B cell (primary cell): ENCODE measurements at regions not wholly inside any gene's neighbourhood (a gene's known extent, or its start where the extent isn't known, plus 50 kb on each side); places are given as distances from the start of the nearest gene placed in this dataset.

ENCODE experiments used
- ATAC-seq: fragments of 200-7000 bp; cut with Tn5 transposase; one replicate; pipeline ENCODE4 v1.10.0; 2021; ENCODE audit warnings: low read depth, mild to moderate bottlenecking, moderate number of reproducible peaks, moderate library complexity
- CTCF ChIA-PET: fragments of 350-600 bp; sonication (Branson Sonifier 250); formaldehyde crosslinking; loops from one replicate; lab custom pipeline; 2021; ENCODE audit warnings: antibody characterized with exemption, inconsistent platforms; lab: Charles Lee
- POLR2A ChIA-PET: fragments of 350-600 bp; sonication (Branson Sonifier 250); formaldehyde crosslinking; loops from one replicate; lab custom pipeline; 2021; ENCODE audit warnings: antibody characterized with exemption; lab: Charles Lee
- DNase-seq: peaks from one replicate; pipeline ENCODE4 v3.0.0; 2013
- H2AFZ ChIP-seq: 2 replicates; pipeline ENCODE4 v1.6.1; 2012; ENCODE audit warnings: mild to moderate bottlenecking, low read depth, low read length; ENCODE audit not compliant: insufficient read depth, poor library complexity, severe bottlenecking
- H3K27ac ChIP-seq, 2 donors: 1 replicate in 1 of 2; 2 replicates in 1 of 2; pipeline ENCODE4 v1.5.1; 2012 to 2013; ENCODE audit warnings: low read length in 2 of 2, mild to moderate bottlenecking in 2 of 2, moderate library complexity in 1 of 2
- H3K27me3 ChIP-seq, 4 experiments: fragments of 200-600 bp in 1 of 4; sonication (generic) in 1 of 4; replicated peaks in 1 of 4; 1 replicate in 2 of 4; 2 replicates in 2 of 4; pipeline versions ENCODE4 v1.6.1 to v1.7.0; 2013 to 2016; ENCODE audit warnings: low read length in 3 of 4, mild to moderate bottlenecking in 2 of 4, mixed read lengths in 1 of 4, moderate library complexity in 1 of 4; ENCODE audit not compliant: insufficient read depth in 4 of 4, control insufficient read depth in 3 of 4; ENCODE audit errors: control extremely low read depth in 1 of 4
- H3K36me3 ChIP-seq, 2 experiments: replicated peaks in 1 of 2; 1 replicate in 1 of 2; 2 replicates in 1 of 2; pipeline versions ENCODE4 v1.6.1 to v1.7.1; 2013; ENCODE audit warnings: low read length in 1 of 2; ENCODE audit not compliant: insufficient read depth in 2 of 2, control insufficient read depth in 1 of 2; ENCODE audit errors: control extremely low read depth in 1 of 2, extremely low read depth in 1 of 2
- H3K4me1 ChIP-seq, 2 donors: fragments of 200-600 bp in 1 of 2; sonication (generic) in 1 of 2; 1 replicate in 1 of 2; 2 replicates in 1 of 2; pipeline versions ENCODE4 v1.5.1 to v1.6.1; 2013 to 2017; ENCODE audit warnings: low read length in 2 of 2; ENCODE audit not compliant: control insufficient read depth in 2 of 2, insufficient read depth in 2 of 2
- H3K4me2 ChIP-seq: replicated peaks from 2 replicates; pipeline ENCODE3; 2012; ENCODE audit warnings: mild to moderate bottlenecking, low read depth, low read length; ENCODE audit not compliant: poor library complexity, severe bottlenecking
- H3K4me3 ChIP-seq, 5 experiments: fragments of 200-600 bp in 1 of 5; sonication (generic) in 1 of 5; 1 replicate in 3 of 5; 2 replicates in 2 of 5; pipeline versions ENCODE4 v1.5.1 to v1.7.0; 2011 to 2016; ENCODE audit warnings: low read length in 4 of 5, mild to moderate bottlenecking in 4 of 5, low read depth in 2 of 5, control low read depth in 1 of 5, moderate library complexity in 1 of 5; ENCODE audit not compliant: insufficient read depth in 1 of 5; ENCODE audit errors: control extremely low read depth in 1 of 5, extremely low read depth in 1 of 5
- H3K79me2 ChIP-seq: fragments of 200-600 bp; sonication (generic); one replicate; pipeline ENCODE4 v1.6.0; 2016; ENCODE audit warnings: low read length; ENCODE audit not compliant: control insufficient read depth, insufficient read depth
- H3K9ac ChIP-seq: fragments of 200-600 bp; sonication (generic); 2 replicates; pipeline ENCODE4 v1.6.1; 2017; ENCODE audit warnings: mild to moderate bottlenecking, low read length, moderate library complexity
- H3K9me3 ChIP-seq, 3 donors: one replicate each; pipeline versions ENCODE4 v1.6.1 to v1.7.1; 2013; ENCODE audit warnings: low read length in 2 of 3; ENCODE audit not compliant: control insufficient read depth in 2 of 3, insufficient read depth in 1 of 3; ENCODE audit errors: control extremely low read depth in 1 of 3
- H4K20me1 ChIP-seq: 2 replicates; pipeline ENCODE4 v1.6.0; 2012; ENCODE audit warnings: mild to moderate bottlenecking, low read length; ENCODE audit not compliant: insufficient read depth, control insufficient read depth, poor library complexity, severe bottlenecking
- H3K27ac Mint-ChIP-seq: one replicate; pipeline ENCODE4 v1.8.0; 2021; ENCODE audit warnings: mixed read lengths
- H3K27me3 Mint-ChIP-seq: one replicate; pipeline ENCODE4 v1.8.0; 2021; ENCODE audit warnings: mixed read lengths
- H3K4me1 Mint-ChIP-seq: one replicate; pipeline ENCODE4 v1.8.0; 2021; ENCODE audit warnings: mixed read lengths
- H3K4me3 Mint-ChIP-seq: one replicate; pipeline ENCODE4 v1.8.0; 2021; ENCODE audit warnings: mixed read lengths
- H3K9me3 Mint-ChIP-seq: one replicate; pipeline ENCODE4 v1.8.0; 2022; ENCODE audit warnings: mixed read lengths; ENCODE audit not compliant: insufficient read depth
- EZH2 ChIP-seq: IDR thresholded peaks from 2 replicates; pipeline ENCODE4 v1.6.1; 2012; ENCODE audit warnings: borderline replicate concordance, low read depth, mild to moderate bottlenecking, moderate library complexity, low read length; ENCODE audit not compliant: insufficient read depth, poor library complexity, severe bottlenecking
- WGBS: methylation state at CpG from one replicate; pipeline ENCODE4 v1.1.5; 2013; ENCODE audit warnings: missing lambda C conversion rate; ENCODE audit not compliant: insufficient coverage; 5-methylcytosine and 5-hydroxymethylcytosine counted together
- intact Hi-C: fragments of 100-400 bp; cut with micrococcal nuclease; formaldehyde crosslinking; loops from one replicate; pipeline ENCODE4 v1.10.0; 2022
- TF ChIP-seq, protein P1 (sequence below): fragments of 200-600 bp; IDR thresholded peaks from one replicate; pipeline ENCODE4 v1.8.0; 2022; ENCODE audit warnings: antibody characterized with exemption, mild to moderate bottlenecking

DNA sequence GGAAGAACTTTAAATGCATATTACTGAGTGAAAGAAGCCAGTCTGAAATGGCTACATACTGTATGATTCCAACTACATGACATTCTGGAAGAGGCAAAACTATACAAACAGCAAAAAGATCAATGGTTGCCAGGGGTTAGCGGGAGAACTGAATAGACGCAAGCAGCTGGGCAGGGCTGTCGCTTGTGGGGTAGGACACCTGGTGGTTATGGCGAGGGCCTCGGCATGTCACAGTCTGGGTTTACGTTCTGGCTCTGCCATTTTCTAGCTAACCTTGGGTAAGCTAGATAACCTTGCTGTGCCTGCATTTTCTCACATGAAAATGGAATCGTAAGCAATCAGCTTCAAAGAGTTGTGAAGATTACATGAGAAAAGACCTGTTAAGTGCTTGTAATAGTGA lies 55.2 kb upstream of the SYT13 start:
- DNase-seq (no peak), ATAC-seq (no peak)
- POLR2A ChIA-PET = no interaction called here
- Histone ChIP-seq H3K4me2 (no peak overlapping the region), H3K27ac (no peak overlapping the region), H3K9ac (no peak overlapping the region), H3K79me2 (no peaks in the 10 kb centered on the region), H4K20me1 (no peaks in the 10 kb centered on the region), H3K36me3 (no peaks in the 10 kb centered on the region), H3K4me1 (peaks cover 8 to 13% of the 10 kb centered on the region in 2 donors), H2AFZ (no peak overlapping the region), H3K4me3 (no peak overlapping the region), H3K27me3 (peaks cover 0 to 7% (median 2%) of the 10 kb centered on the region in 4 experiments), H3K9me3 (no peaks in the 10 kb centered on the region)
- H3K4me3 Mint-ChIP-seq = no peak overlapping the region
- H3K9me3 Mint-ChIP-seq = no peaks in the 10 kb centered on the region
- TF ChIP-seq EZH2 = no peak
- TF ChIP-seq, protein P1, sequence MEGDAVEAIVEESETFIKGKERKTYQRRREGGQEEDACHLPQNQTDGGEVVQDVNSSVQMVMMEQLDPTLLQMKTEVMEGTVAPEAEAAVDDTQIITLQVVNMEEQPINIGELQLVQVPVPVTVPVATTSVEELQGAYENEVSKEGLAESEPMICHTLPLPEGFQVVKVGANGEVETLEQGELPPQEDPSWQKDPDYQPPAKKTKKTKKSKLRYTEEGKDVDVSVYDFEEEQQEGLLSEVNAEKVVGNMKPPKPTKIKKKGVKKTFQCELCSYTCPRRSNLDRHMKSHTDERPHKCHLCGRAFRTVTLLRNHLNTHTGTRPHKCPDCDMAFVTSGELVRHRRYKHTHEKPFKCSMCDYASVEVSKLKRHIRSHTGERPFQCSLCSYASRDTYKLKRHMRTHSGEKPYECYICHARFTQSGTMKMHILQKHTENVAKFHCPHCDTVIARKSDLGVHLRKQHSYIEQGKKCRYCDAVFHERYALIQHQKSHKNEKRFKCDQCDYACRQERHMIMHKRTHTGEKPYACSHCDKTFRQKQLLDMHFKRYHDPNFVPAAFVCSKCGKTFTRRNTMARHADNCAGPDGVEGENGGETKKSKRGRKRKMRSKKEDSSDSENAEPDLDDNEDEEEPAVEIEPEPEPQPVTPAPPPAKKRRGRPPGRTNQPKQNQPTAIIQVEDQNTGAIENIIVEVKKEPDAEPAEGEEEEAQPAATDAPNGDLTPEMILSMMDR = no peak
- no peak overlapping the region for H3K27ac Mint-ChIP-seq
- intact Hi-C loops = loop anchor here (10.0 kb wide), 1 partner anchor 1247 kb away; the partner anchor contains the start of gene EXT2
- H3K27me3 Mint-ChIP-seq = peaks cover 32% of the 10 kb centered on the region
- CTCF ChIA-PET = interaction anchor here (0.7 to 12.7 kb wide), 5 partner anchors 9 to 430 kb away, joined by 4 to 238 read pairs (median 16); no protein-coding TSS in a partner anchor
- WGBS = 94% methylated on average over 7 of the region's 7 CpGs
- peaks cover 14% of the 10 kb centered on the region for H3K4me1 Mint-ChIP-seq

DNA sequence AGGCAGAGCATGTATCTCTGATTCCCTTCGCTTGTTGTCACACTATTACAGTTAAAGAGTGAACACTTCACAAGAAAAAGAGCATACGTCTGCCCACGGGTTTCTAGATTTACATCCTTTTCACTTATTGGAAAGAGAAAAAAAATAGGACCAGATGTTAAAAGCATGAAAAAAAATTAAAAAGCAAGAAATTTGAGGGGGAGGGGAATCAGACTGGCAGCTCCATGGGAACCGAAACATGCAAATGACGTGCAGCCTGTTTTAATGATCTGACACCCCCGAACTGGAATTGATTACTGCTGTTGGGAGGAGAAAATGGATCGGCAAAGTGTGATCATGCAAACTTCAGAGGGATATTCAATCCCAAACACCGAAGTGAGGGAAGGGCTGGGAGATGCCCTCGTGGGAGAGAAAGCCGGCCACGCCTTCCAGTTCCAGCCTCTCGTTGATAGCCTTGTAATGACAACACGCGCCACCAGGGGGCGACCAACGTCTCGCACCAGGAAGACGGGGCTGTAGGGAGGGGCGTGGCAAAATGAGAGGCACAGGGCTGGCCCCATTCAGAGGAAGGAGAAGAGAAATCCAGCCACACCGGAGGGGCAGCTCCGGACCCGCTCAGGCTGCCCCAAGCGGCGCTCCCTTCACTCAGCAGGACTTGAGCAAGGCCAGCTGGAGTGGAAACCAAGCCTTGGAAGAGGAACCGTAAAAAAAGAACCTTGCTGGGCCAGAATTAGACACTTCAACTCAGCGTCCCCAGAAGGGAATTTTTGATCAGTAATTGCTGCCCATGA lies 53.8 kb upstream of the SYT13 start:
- ATAC-seq = peak; percentile 100
- Histone ChIP-seq H3K4me1 (peaks cover 8 to 13% of the 10 kb centered on the region in 2 donors), H4K20me1 (no peaks in the 10 kb centered on the region), H3K9me3 (no peaks in the 10 kb centered on the region), H3K27ac (no peak overlapping the region), H3K79me2 (no peaks in the 10 kb centered on the region), H3K4me2 (peak overlapping the region; percentile 77), H3K27me3 (peaks cover 0 to 4% (median 2%) of the 10 kb centered on the region in 4 experiments), H3K9ac (peak overlapping the region; percentile 56), H3K4me3 (peak overlapping the region; percentile 23 to 65 (median 50)), H2AFZ (peak overlapping the region; percentile 86), H3K36me3 (no peaks in the 10 kb centered on the region)
- H3K27ac Mint-ChIP-seq = peak overlapping the region; percentile 76
- H3K27me3 Mint-ChIP-seq = peaks cover 26% of the 10 kb centered on the region
- TF ChIP-seq, protein P1 = peak; percentile 90
- TF ChIP-seq EZH2 = no peak
- intact Hi-C loops = loop anchor here (1.0 to 10.0 kb wide), 5 partner anchors 15 to 1245 kb away; partner anchors contain the start of gene EXT2
- peak overlapping the region; percentile 92 for H3K4me3 Mint-ChIP-seq
- no peaks in the 10 kb centered on the region for H3K9me3 Mint-ChIP-seq
- ChIA-PET POLR2A (no interaction called here), CTCF (interaction anchor here (0.6 to 12.7 kb wide), 15 partner anchors 9 to 432 kb away, joined by 3 to 238 read pairs (median 5); no protein-coding TSS in a partner anchor)
- 2% methylated on average over 19 of the region's 26 CpGs for WGBS
- DNase-seq = peak; percentile 93
- peaks cover 18% of the 10 kb centered on the region for H3K4me1 Mint-ChIP-seq
